SU-DHL-6 (cell line): ENCODE measurements at regions not wholly inside any gene's neighbourhood (a gene's known extent, or its start where the extent isn't known, plus 50 kb on each side); places are given as distances from the start of the nearest gene placed in this dataset.
A peak's percentile ranks its signal among the peaks of the same experiment; 100 is the strongest.

ENCODE experiments used
- H2AFZ ChIP-seq: fragments of 200-600 bp; sonication (generic); 2 replicates; pipeline ENCODE4 v1.6.1; 2014; ENCODE audit warnings: low read depth, mild to moderate bottlenecking, moderate library complexity, mixed read lengths, antibody characterized with exemption, low read length; ENCODE audit not compliant: severe bottlenecking
- H3F3A ChIP-seq: fragments of 200-600 bp; shearing (Covaris generic); 2 replicates; pipeline ENCODE4 v1.6.0; 2016; ENCODE audit warnings: antibody characterized with exemption, mild to moderate bottlenecking; ENCODE audit not compliant: insufficient read depth
- H3K27ac ChIP-seq: fragments of 200-600 bp; sonication (generic); 2 replicates; pipeline ENCODE4 v1.5.1; 2016; ENCODE audit warnings: low read depth, mild to moderate bottlenecking, low read length, moderate library complexity, mixed read lengths
- H3K27me3 ChIP-seq: fragments of 200-600 bp; sonication (generic), shearing (Covaris generic); 2 replicates; pipeline ENCODE4 v1.6.0; 2014; ENCODE audit warnings: mild to moderate bottlenecking, low read length
- H3K36me3 ChIP-seq: fragments of 200-600 bp; sonication (generic); 2 replicates; pipeline ENCODE4 v1.6.1; 2014; ENCODE audit warnings: mild to moderate bottlenecking, low read length, mixed read lengths
- H3K4me2 ChIP-seq: fragments of 300-600, 200-600 bp; shearing (Covaris generic), sonication (generic); 2 replicates; pipeline ENCODE4 v1.6.0; 2014; ENCODE audit warnings: low read length, low read depth, mild to moderate bottlenecking; ENCODE audit not compliant: poor library complexity, severe bottlenecking
- H3K4me3 ChIP-seq: fragments of 200-600 bp; sonication (generic); 2 replicates; pipeline ENCODE4 v1.5.1; 2014; ENCODE audit warnings: antibody characterized with exemption, low read length, mild to moderate bottlenecking, mixed read lengths; ENCODE audit not compliant: insufficient read depth, poor library complexity, severe bottlenecking
- H3K79me2 ChIP-seq: fragments of 200-600 bp; sonication (generic); 2 replicates; pipeline ENCODE4 v1.6.1; 2014; ENCODE audit warnings: mild to moderate bottlenecking, low read length, moderate library complexity; ENCODE audit not compliant: insufficient read depth
- H3K9ac ChIP-seq: fragments of 200-600 bp; sonication (generic); 2 replicates; pipeline ENCODE4 v1.7.0; 2014; ENCODE audit warnings: mild to moderate bottlenecking, low read length
- H3K9me2 ChIP-seq: fragments of 200-600 bp; sonication (generic); replicated peaks from 2 replicates; pipeline ENCODE4 v1.6.1; 2014; ENCODE audit warnings: low read length; ENCODE audit not compliant: insufficient read depth
- H3K9me3 ChIP-seq: fragments of 200-600 bp; sonication (generic); 2 replicates; pipeline ENCODE4 v1.6.1; 2014; ENCODE audit warnings: low read length, mixed read lengths; ENCODE audit not compliant: insufficient read depth
- H4K20me1 ChIP-seq: fragments of 200-600 bp; sonication (generic); 2 replicates; pipeline ENCODE4 v1.6.1; 2014; ENCODE audit warnings: low read depth, mild to moderate bottlenecking, antibody characterized with exemption, low read length, moderate library complexity, mixed read lengths
- CTCF ChIP-seq: fragments of 200-600 bp; sonication (generic); IDR thresholded peaks from one replicate; pipeline ENCODE4 v1.5.1; 2017; ENCODE audit warnings: antibody characterized with exemption, mild to moderate bottlenecking, low read length, moderate library complexity; ENCODE audit not compliant: insufficient read depth, poor library complexity, severe bottlenecking
- EZH2phosphoT487 ChIP-seq: fragments of 200-600 bp; sonication (generic), shearing (Covaris generic); conservative IDR thresholded peaks from 2 replicates; pipeline ENCODE4 v1.6.1; 2018; ENCODE audit warnings: mild to moderate bottlenecking, antibody characterized with exemption, low read length, moderate library complexity, mixed read lengths

GRCh38 chr9:16191191-16191590, 638.3 kb downstream of the CCDC171 start:
- Histone ChIP-seq H3K36me3 (no peaks in the 10 kb centered on the region), H3K4me3 (no peak overlapping the region), H3K9ac (no peak overlapping the region), H3K9me3 (no peaks in the 10 kb centered on the region), H3K27me3 (no peaks in the 10 kb centered on the region), H3K9me2 (no peaks in the 10 kb centered on the region), H3K27ac (no peak overlapping the region), H3K79me2 (no peaks in the 10 kb centered on the region), H4K20me1 (no peaks in the 10 kb centered on the region), H3F3A (no peaks in the 10 kb centered on the region), H2AFZ (no peak overlapping the region), H3K4me2 (no peak overlapping the region)
- no peak for TF ChIP-seq CTCF
- TF ChIP-seq EZH2phosphoT487, result no peak

GRCh38 chr9:16191691-16192402, 639.0 kb downstream of the CCDC171 start:
- H3K27me3 ChIP-seq, result no peaks in the 10 kb centered on the region
- no peak overlapping the region for H3K9ac ChIP-seq
- H2AFZ ChIP-seq, result no peak overlapping the region
- H3K79me2 ChIP-seq, result no peaks in the 10 kb centered on the region
- H3K36me3 ChIP-seq, result no peaks in the 10 kb centered on the region
- H3K9me2 ChIP-seq, result no peaks in the 10 kb centered on the region
- no peaks in the 10 kb centered on the region for H3K9me3 ChIP-seq
- no peaks in the 10 kb centered on the region for H4K20me1 ChIP-seq
- no peak overlapping the region for H3K4me3 ChIP-seq
- H3F3A ChIP-seq, result no peaks in the 10 kb centered on the region
- H3K27ac ChIP-seq, result no peak overlapping the region
- TF ChIP-seq EZH2phosphoT487 (no peak), CTCF (peak; percentile 59)
- H3K4me2 ChIP-seq, result no peak overlapping the region

- Histone ChIP-seq H3K36me3 (no peaks in the 10 kb centered on the region), H3K4me2 (no peak overlapping the region), H3K9me3 (no peaks in the 10 kb centered on the region), H3K9me2 (no peaks in the 10 kb centered on the region), H3K9ac (no peak overlapping the region), H3K27me3 (no peaks in the 10 kb centered on the region), H4K20me1 (no peaks in the 10 kb centered on the region), H3K4me3 (no peak overlapping the region), H3K27ac (no peak overlapping the region), H3F3A (no peaks in the 10 kb centered on the region), H2AFZ (no peak overlapping the region), H3K79me2 (no peaks in the 10 kb centered on the region)
- TF ChIP-seq CTCF, result no peak
These were observed 639.7 kb downstream of the CCDC171 start for GRCh38 chr9:16192403-16193017.
